Large intestine (tissue), 3 donors: ENCODE measurements at regions not wholly inside any gene's neighbourhood (a gene's known extent, or its start where the extent isn't known, plus 50 kb on each side); places are given as distances from the start of the nearest gene placed in this dataset.
A peak's percentile ranks its signal among the peaks of the same experiment; 100 is the strongest.

Experiments used
- DNase-seq, 2 donors: peaks; one replicate each; pipeline versions ENCODE4 v3.0.0 to v3.0.0-alpha.2; 2013
- H3K27ac ChIP-seq: one replicate; pipeline ENCODE4 v1.5.1; 2013; ENCODE audit warnings: low read length
- H3K27me3 ChIP-seq: 2 replicates; pipeline ENCODE4 v1.6.1; 2013; ENCODE audit warnings: low read length; ENCODE audit not compliant: control insufficient read depth, insufficient read depth
- H3K36me3 ChIP-seq: 2 replicates; pipeline ENCODE4 v1.6.1; 2013; ENCODE audit warnings: low read length; ENCODE audit not compliant: control insufficient read depth, insufficient read depth
- H3K4me1 ChIP-seq: one replicate; pipeline ENCODE4 v1.6.1; 2013; ENCODE audit warnings: low read length; ENCODE audit not compliant: control insufficient read depth, insufficient read depth
- H3K4me3 ChIP-seq: one replicate; pipeline ENCODE4 v1.5.1; 2013; ENCODE audit warnings: low read length
- H3K9me3 ChIP-seq: one replicate; pipeline ENCODE4 v1.6.1; 2013; ENCODE audit warnings: mild to moderate bottlenecking, low read depth, low read length, moderate library complexity; ENCODE audit not compliant: control insufficient read depth
- WGBS: methylation state at CpG from one replicate; pipeline ENCODE4 v1.1.5; 2013; ENCODE audit warnings: low lambda C conversion rate; ENCODE audit not compliant: insufficient coverage; 5-methylcytosine and 5-hydroxymethylcytosine counted together

DNA sequence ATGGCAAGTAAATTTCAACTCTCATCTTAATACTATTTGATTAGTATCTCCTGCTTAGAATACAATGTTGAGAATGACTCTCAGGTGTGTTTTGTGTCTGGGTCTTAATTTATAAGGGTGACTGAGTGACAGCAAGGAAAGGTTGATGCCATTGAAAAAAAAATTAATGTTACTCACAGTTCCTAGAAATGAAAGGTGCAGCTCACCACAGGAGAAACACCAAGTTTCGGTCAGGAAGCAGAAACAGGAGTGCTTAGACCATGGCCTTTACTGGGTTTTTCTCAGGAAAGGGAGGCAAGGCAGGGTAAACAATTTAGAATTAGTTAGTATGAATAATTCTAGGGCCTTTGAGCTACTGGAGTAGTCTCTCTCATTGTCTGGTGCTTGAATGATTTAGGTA is 159.2 kb upstream of the C9orf72 start:
- Histone ChIP-seq H3K9me3 (no peaks in the 10 kb centered on the region), H3K27ac (no peak overlapping the region), H3K4me1 (no peaks in the 10 kb centered on the region), H3K4me3 (no peak overlapping the region), H3K36me3 (no peaks in the 10 kb centered on the region), H3K27me3 (no peaks in the 10 kb centered on the region)
- no CpG with 5 or more reads among the region's 1 CpG for WGBS
- no peak for DNase-seq

DNA sequence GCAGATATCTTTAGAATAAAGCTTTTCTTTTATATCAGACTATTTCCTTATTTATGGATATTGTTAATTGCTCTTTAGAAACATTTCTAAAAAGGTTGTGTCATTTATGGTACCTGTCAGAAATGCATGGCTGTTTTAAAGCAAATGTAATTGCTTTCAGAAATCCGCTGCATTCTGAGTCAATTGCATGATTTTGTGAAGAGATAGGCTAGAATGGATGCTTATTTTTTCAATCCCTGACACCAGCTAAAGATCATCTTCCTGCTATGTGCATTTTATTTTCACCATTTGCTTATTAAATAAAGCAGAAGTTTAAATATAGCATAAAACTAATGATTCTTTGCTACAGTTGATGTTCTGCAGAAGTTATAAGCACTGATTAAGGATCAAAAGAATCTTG is 170.2 kb upstream of the C9orf72 start:
- no peaks in the 10 kb centered on the region for H3K4me1 ChIP-seq
- no peaks in the 10 kb centered on the region for H3K27me3 ChIP-seq
- H3K27ac ChIP-seq, result no peak overlapping the region
- DNase-seq, result no peak
- no peaks in the 10 kb centered on the region for H3K9me3 ChIP-seq
- no CpG with 5 or more reads among the region's 1 CpG for WGBS
- H3K36me3 ChIP-seq, result no peaks in the 10 kb centered on the region
- H3K4me3 ChIP-seq, result no peak overlapping the region

DNA sequence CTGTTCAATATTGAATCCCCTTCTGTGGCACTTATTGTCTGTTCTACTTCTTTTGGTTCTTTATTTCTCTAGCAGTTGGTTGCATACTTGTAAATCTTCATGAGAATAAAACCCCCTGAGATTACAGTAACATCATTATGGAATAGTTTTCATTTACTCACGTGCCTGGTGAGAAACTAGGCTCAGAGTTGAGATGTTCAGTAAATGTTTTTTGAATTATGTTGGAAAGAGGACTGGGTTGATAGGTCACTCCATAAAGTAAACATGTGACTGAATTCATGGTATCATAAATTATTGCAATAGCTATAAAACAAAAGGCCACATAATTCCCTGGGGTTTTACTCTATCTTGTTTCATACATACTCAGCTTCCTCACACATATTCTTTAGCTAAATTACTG is 174.2 kb upstream of the C9orf72 start:
- peak in 1 of 2 donors; percentile 6 for DNase-seq
- WGBS, result no CpG with 5 or more reads among the region's 1 CpG
- no peak overlapping the region for H3K27ac ChIP-seq

DNA sequence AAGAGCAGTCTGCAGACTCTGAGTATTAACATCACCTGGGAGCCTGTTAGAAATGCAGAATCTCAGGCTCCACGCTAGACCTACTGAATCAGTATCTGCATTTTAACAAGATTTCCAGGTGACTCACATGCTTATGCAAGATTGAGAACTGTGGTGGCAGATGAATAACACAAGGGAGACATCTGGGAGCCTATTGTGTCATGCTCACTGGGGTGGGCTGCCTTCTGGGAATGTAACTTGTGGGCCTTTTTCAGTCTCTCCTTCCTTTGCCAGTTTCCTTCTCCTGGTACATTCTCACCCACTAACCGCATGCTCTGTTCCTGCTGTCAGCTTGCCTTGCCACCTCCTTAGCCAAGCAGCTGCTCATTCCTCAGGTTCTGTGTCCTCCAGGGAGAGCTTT is 176.6 kb upstream of the C9orf72 start:
- H3K27ac ChIP-seq, result no peak overlapping the region
- DNase-seq, result no peak
- no CpG with 5 or more reads among the region's 2 CpGs for WGBS
- no peaks in the 10 kb centered on the region for H3K4me1 ChIP-seq
- H3K9me3 ChIP-seq, result no peaks in the 10 kb centered on the region
- no peak overlapping the region for H3K4me3 ChIP-seq
- no peaks in the 10 kb centered on the region for H3K36me3 ChIP-seq
- no peaks in the 10 kb centered on the region for H3K27me3 ChIP-seq

More for the DNA sequence above, 174.2 kb upstream of the C9orf72 start:
- H3K4me1 ChIP-seq, result no peaks in the 10 kb centered on the region
- no peaks in the 10 kb centered on the region for H3K36me3 ChIP-seq
- H3K4me3 ChIP-seq, result no peak overlapping the region
- H3K9me3 ChIP-seq, result no peaks in the 10 kb centered on the region
- H3K27me3 ChIP-seq, result no peaks in the 10 kb centered on the region

DNA sequence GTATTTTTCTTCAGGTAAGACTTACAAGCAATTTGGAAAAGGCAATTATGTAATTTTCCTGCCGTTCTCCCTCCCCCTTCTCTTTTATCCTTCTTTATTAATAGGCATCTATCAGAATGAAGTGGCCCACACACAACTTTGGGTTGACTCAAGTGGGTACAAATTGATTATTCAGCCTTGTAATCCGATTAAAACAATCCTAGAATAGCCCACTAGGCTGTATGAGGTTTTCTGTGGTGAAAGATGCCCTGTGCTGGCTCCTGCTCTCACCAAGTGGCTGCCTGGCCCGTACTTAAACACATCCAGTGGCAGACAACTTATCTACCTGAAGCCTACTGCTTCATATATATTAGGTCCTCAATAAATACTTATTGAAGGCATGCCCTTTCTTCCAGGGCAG is 177.3 kb upstream of the C9orf72 start:
- Histone ChIP-seq H3K4me3 (no peak overlapping the region), H3K27ac (no peak overlapping the region), H3K4me1 (no peaks in the 10 kb centered on the region), H3K9me3 (no peaks in the 10 kb centered on the region), H3K27me3 (no peaks in the 10 kb centered on the region), H3K36me3 (no peaks in the 10 kb centered on the region)
- 86% methylated on average over 1 of the region's 3 CpGs for WGBS
- DNase-seq, result no peak

GRCh38 chr9:27752069-27752468 is 178.8 kb upstream of the C9orf72 start:
- no peaks in the 10 kb centered on the region for H3K9me3 ChIP-seq
- no peaks in the 10 kb centered on the region for H3K4me1 ChIP-seq
- no peak overlapping the region for H3K4me3 ChIP-seq
- no peak overlapping the region for H3K27ac ChIP-seq
- no peaks in the 10 kb centered on the region for H3K27me3 ChIP-seq
- no peak for DNase-seq
- WGBS, result 100% methylated on average over 1 of the region's 4 CpGs
- H3K36me3 ChIP-seq, result no peaks in the 10 kb centered on the region

- H3K4me3 ChIP-seq, result no peak overlapping the region
- no peaks in the 10 kb centered on the region for H3K4me1 ChIP-seq
- WGBS, result no CpG with 5 or more reads among the region's 2 CpGs
- no peak for DNase-seq
- H3K27me3 ChIP-seq, result no peaks in the 10 kb centered on the region
- no peaks in the 10 kb centered on the region for H3K9me3 ChIP-seq
- no peaks in the 10 kb centered on the region for H3K36me3 ChIP-seq
- H3K27ac ChIP-seq, result no peak overlapping the region
These were observed 182.6 kb upstream of the C9orf72 start for GRCh38 chr9:27755846-27756245.

DNA sequence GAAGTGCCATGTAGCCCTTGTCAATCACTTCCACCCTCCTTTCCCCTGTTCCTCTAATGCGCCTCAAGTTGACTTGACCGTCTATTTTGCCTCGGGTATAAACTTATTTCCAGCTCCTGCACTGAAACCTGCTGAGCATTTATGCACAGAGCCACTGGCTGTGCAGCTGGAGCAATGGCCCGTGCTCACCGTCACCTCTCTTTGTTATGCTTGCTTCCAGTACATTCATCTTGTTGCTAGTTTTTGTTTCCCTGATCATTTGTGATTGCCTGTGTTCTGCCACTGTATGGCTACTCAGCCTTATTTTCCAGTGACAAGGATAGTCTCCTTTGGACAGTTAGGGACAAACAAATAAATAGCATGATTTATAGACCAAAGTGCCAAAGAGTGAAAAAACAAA is 183.1 kb upstream of the C9orf72 start:
- no peaks in the 10 kb centered on the region for H3K36me3 ChIP-seq
- no peak for DNase-seq
- no peaks in the 10 kb centered on the region for H3K4me1 ChIP-seq
- no peaks in the 10 kb centered on the region for H3K9me3 ChIP-seq
- no peaks in the 10 kb centered on the region for H3K27me3 ChIP-seq
- H3K27ac ChIP-seq, result no peak overlapping the region
- H3K4me3 ChIP-seq, result no peak overlapping the region
- 100% methylated on average over 4 of the region's 5 CpGs for WGBS

GRCh38 chr9:27763831-27764230 is 190.6 kb upstream of the C9orf72 start:
- Histone ChIP-seq H3K4me1 (no peaks in the 10 kb centered on the region), H3K36me3 (no peaks in the 10 kb centered on the region), H3K9me3 (no peaks in the 10 kb centered on the region), H3K4me3 (no peak overlapping the region), H3K27ac (no peak overlapping the region), H3K27me3 (no peaks in the 10 kb centered on the region)
- 100% methylated on average over 1 of the region's 7 CpGs for WGBS
- no peak for DNase-seq

GRCh38 chr9:27765266-27766072 is 192.2 kb upstream of the C9orf72 start:
- no CpG with 5 or more reads among the region's 1 CpG for WGBS
- H3K4me3 ChIP-seq, result no peak overlapping the region
- H3K4me1 ChIP-seq, result no peaks in the 10 kb centered on the region
- H3K36me3 ChIP-seq, result no peaks in the 10 kb centered on the region
- DNase-seq, result no peak
- H3K27ac ChIP-seq, result no peak overlapping the region
- no peaks in the 10 kb centered on the region for H3K9me3 ChIP-seq
- no peaks in the 10 kb centered on the region for H3K27me3 ChIP-seq
